ENCODE measurements at regions not wholly inside any gene's neighbourhood (a gene's known extent, or its start where the extent isn't known, plus 50 kb on each side); places are given as distances from the start of the nearest gene placed in this dataset.

DNA sequence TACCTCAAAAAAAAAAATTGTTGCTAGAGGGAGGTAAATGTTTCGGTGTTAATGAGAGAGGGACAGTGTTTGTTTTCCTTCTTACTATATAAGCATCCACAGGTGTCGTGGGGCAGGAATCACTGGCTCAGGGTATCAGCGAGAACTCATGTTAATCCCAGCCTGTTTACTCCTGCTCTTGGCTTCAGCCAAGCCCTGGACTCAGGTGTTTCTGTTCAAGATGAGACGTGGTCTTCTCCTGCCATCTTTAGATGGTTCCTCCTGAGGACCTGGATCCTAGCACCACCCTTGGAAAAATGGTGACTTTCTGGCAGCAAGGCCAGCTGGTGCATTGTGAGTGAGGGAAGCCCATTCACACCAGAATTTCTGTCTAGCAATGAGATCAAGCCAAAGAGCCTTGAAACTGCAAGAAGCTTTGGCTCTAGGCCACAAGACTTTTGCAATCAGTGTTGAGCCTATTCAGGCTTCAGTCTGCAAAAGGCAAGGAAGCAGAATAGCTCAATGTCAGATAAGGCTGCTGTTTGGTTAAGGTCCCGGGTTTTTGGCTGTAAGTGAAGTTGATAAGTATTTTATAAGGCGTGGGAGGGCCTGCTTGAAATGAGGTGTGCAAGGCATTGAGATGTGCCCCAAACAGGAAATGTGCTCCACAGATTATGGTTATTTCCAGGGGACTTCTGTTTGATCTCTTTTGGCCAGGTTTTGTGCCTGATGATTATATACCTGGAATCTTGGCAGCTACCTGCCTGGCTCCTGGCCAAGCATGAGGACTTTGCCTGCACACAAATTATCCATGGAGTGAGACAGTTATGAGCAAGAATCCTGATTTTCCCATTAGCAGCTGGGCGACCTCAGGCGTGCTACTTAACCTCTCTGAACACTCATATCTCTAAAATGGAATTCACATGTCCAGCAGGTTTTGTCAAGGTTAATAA lies 99.8 kb downstream of the TENT4A start:
- Histone ChIP-seq H3K4me3 (ENCODE audit: low read length) (no peak overlapping the region), H3K9me3 (ENCODE audit: control insufficient read depth, insufficient read depth, low read length) (no peaks in the 10 kb centered on the region), H3K27ac (ENCODE audit: low read length) (no peak overlapping the region), H3K36me3 (ENCODE audit: control insufficient read depth, insufficient read depth, low read length) (no peaks in the 10 kb centered on the region), H3K27me3 (ENCODE audit: control insufficient read depth, insufficient read depth, low read length) (no peaks in the 10 kb centered on the region), H3K4me1 (ENCODE audit: control insufficient read depth, insufficient read depth, low read length) (no peaks in the 10 kb centered on the region)
- DNase-seq = no peak
- no peaks in the 10 kb centered on the region for H3K9me3 Mint-ChIP-seq
- H3K36me3 Mint-ChIP-seq = no peaks in the 10 kb centered on the region
- 79% methylated on average over 7 of the region's 8 CpGs for WGBS (ENCODE audit: insufficient coverage)
- no peaks in the 10 kb centered on the region for H3K4me1 Mint-ChIP-seq
- H3K4me3 Mint-ChIP-seq = no peak overlapping the region
- intact Hi-C loops (cut with micrococcal nuclease) = no loop called here
- TF ChIP-seq, protein P1, sequence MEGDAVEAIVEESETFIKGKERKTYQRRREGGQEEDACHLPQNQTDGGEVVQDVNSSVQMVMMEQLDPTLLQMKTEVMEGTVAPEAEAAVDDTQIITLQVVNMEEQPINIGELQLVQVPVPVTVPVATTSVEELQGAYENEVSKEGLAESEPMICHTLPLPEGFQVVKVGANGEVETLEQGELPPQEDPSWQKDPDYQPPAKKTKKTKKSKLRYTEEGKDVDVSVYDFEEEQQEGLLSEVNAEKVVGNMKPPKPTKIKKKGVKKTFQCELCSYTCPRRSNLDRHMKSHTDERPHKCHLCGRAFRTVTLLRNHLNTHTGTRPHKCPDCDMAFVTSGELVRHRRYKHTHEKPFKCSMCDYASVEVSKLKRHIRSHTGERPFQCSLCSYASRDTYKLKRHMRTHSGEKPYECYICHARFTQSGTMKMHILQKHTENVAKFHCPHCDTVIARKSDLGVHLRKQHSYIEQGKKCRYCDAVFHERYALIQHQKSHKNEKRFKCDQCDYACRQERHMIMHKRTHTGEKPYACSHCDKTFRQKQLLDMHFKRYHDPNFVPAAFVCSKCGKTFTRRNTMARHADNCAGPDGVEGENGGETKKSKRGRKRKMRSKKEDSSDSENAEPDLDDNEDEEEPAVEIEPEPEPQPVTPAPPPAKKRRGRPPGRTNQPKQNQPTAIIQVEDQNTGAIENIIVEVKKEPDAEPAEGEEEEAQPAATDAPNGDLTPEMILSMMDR (IDR thresholded peaks at IDR 0.05) = no peak
- ATAC-seq = no peak
- peaks cover 0 to 5% of the 10 kb centered on the region in 2 donors for H3K27me3 Mint-ChIP-seq (ENCODE audit: low read depth in 2 of 2)
- no peak overlapping the region for H3K27ac Mint-ChIP-seq

DNA sequence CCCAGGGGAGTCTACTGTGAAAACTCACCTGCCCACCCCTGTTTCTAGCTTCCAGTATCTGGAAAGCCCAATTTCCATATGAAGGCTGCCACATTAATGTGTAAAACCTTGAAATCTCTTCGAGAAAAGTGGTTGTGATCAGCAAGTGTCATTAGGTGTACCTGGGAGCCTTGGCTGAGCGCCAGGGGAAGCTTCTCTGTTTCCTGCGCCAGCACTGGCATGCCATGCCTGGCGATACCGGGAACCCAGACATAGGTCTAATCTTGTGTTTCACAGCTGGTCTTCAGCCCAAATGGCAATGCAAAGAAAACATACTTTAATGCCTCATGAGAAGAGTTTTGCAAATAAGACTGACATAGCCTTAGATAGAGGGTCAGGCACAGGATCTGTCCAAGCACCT lies 101.6 kb downstream of the TENT4A start:
- Mint-ChIP-seq H3K4me3 (no peak overlapping the region), H3K9me3 (no peaks in the 10 kb centered on the region), H3K27me3 (ENCODE audit: low read depth in 2 of 2) (peaks cover 0 to 12% of the 10 kb centered on the region in 2 donors), H3K4me1 (no peaks in the 10 kb centered on the region), H3K27ac (no peak overlapping the region), H3K36me3 (no peaks in the 10 kb centered on the region)
- ATAC-seq = no peak
- Histone ChIP-seq H3K27ac (ENCODE audit: low read length) (no peak overlapping the region), H3K4me3 (ENCODE audit: low read length) (no peak overlapping the region), H3K9me3 (ENCODE audit: control insufficient read depth, insufficient read depth, low read length) (no peaks in the 10 kb centered on the region), H3K36me3 (ENCODE audit: control insufficient read depth, insufficient read depth, low read length) (no peaks in the 10 kb centered on the region), H3K4me1 (ENCODE audit: control insufficient read depth, insufficient read depth, low read length) (no peaks in the 10 kb centered on the region), H3K27me3 (ENCODE audit: control insufficient read depth, insufficient read depth, low read length) (no peaks in the 10 kb centered on the region)
- WGBS (ENCODE audit: insufficient coverage) = 85% methylated on average over 5 of the region's 5 CpGs
- TF ChIP-seq, protein P1 (IDR thresholded peaks at IDR 0.05) = no peak
- DNase-seq = no peak
- intact Hi-C loops (cut with micrococcal nuclease) = no loop called here

DNA sequence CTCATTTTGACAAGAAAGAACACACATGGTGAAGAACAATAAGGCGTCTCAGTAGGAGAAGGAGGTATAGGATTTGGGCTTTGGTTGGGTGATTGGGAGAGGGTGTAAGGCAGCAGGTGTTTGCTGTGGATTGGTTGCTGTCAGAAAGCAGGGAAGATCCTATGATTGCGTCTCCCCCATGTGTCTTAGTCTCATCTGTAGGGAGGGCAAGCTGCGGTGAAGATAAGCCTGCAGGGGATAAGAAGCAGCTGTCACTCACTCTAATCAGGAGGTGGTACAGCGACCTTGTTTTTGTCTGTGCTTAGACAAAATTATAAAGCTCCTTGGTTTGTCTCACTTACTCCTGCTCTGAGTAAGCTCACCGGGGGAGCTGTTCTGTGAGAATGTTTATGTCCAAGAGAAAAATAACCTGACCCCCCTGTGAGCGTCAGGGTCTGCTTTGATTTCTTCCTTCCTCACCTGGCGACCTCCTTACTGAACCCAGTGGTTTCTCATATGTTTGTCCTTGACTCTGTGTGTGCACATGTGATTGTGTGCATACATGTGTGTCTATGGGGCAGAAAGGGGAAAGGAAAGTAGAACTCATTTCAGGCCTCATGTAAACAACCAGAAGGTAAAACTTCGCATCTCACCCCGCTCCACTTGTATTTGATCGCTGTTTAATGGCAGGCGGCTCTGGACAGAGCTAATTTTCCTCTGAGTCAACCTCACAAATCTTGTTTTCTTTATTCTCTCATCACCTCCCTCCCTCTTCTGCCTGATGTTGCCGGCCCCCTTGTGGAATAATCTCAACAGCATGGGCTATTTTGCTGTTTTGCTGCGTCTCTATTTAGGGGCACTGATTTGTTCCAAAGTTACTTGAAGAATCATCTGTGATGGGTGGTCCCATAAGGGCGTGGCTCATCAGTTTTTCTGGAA lies 105.6 kb downstream of the TENT4A start:
- Histone ChIP-seq H3K27me3 (ENCODE audit: control insufficient read depth, insufficient read depth, low read length) (no peaks in the 10 kb centered on the region), H3K4me3 (ENCODE audit: low read length) (no peak overlapping the region), H3K4me1 (ENCODE audit: control insufficient read depth, insufficient read depth, low read length) (no peaks in the 10 kb centered on the region), H3K27ac (ENCODE audit: low read length) (no peak overlapping the region), H3K36me3 (ENCODE audit: control insufficient read depth, insufficient read depth, low read length) (no peaks in the 10 kb centered on the region), H3K9me3 (ENCODE audit: control insufficient read depth, insufficient read depth, low read length) (peaks cover 9% of the 10 kb centered on the region)
- Mint-ChIP-seq H3K36me3 (no peaks in the 10 kb centered on the region), H3K4me3 (no peak overlapping the region), H3K27ac (no peak overlapping the region), H3K27me3 (ENCODE audit: low read depth in 2 of 2) (peaks cover 18% of the 10 kb centered on the region in 2 donors), H3K9me3 (peaks cover 2 to 3% of the 10 kb centered on the region in 2 donors), H3K4me1 (no peaks in the 10 kb centered on the region)
- WGBS (ENCODE audit: insufficient coverage) = 78% methylated on average over 14 of the region's 14 CpGs
- DNase-seq (no peak), ATAC-seq (no peak)
- TF ChIP-seq, protein P1 (IDR thresholded peaks at IDR 0.05) = no peak
- intact Hi-C loops (cut with micrococcal nuclease) = no loop called here
